Calu3 (cell line): ENCODE measurements at regions not wholly inside any gene's neighbourhood (a gene's known extent, or its start where the extent isn't known, plus 50 kb on each side); places are given as distances from the start of the nearest gene placed in this dataset.

ENCODE experiments used
- BruUV-seq: library from RNA; stranded (reverse); fragments of 400-500 nt; replicated peaks from 2 replicates; lab custom pipeline; 2021; lab: Mats Ljungman, UMichigan
- CTCF ChIA-PET: fragments of 300-600 bp; sonication (Branson Sonifier 250); formaldehyde crosslinking; loops from one replicate; lab custom pipeline; 2022; ENCODE audit warnings: antibody characterized with exemption; lab: Charles Lee
- DNase-seq: peaks from one replicate; pipeline ENCODE4 v3.0.0; 2022
- H3K27ac Mint-ChIP-seq: one replicate; pipeline ENCODE4 v1.8.0; 2022; ENCODE audit warnings: mixed read lengths; ENCODE audit not compliant: unreplicated experiment
- H3K27me3 Mint-ChIP-seq: one replicate; pipeline ENCODE4 v1.8.0; 2022; ENCODE audit warnings: mixed read lengths; ENCODE audit not compliant: unreplicated experiment
- H3K36me3 Mint-ChIP-seq: one replicate; pipeline ENCODE4 v1.8.0; 2022; ENCODE audit warnings: mild to moderate bottlenecking, moderate library complexity, mixed read lengths; ENCODE audit not compliant: insufficient read depth, unreplicated experiment
- H3K4me1 Mint-ChIP-seq: one replicate; pipeline ENCODE4 v1.8.0; 2022; ENCODE audit warnings: mild to moderate bottlenecking, low read depth, mixed read lengths; ENCODE audit not compliant: unreplicated experiment
- H3K4me3 Mint-ChIP-seq: one replicate; pipeline ENCODE4 v1.8.0; 2022; ENCODE audit warnings: mild to moderate bottlenecking, low read depth, moderate library complexity, mixed read lengths; ENCODE audit not compliant: unreplicated experiment
- H3K9me3 Mint-ChIP-seq: one replicate; pipeline ENCODE4 v1.8.0; 2022; ENCODE audit warnings: low read depth, mixed read lengths; ENCODE audit not compliant: unreplicated experiment
- intact Hi-C: fragments of 100-400 bp; cut with micrococcal nuclease; formaldehyde crosslinking; loops from one replicate; pipeline ENCODE4 v1.10.0; 2022; ENCODE audit not compliant: unreplicated experiment
- TF ChIP-seq, protein P1 (sequence below): fragments of 200-600 bp; IDR thresholded peaks from one replicate; pipeline ENCODE4 v1.8.0; 2022; ENCODE audit warnings: antibody characterized with exemption; ENCODE audit not compliant: unreplicated experiment

DNA sequence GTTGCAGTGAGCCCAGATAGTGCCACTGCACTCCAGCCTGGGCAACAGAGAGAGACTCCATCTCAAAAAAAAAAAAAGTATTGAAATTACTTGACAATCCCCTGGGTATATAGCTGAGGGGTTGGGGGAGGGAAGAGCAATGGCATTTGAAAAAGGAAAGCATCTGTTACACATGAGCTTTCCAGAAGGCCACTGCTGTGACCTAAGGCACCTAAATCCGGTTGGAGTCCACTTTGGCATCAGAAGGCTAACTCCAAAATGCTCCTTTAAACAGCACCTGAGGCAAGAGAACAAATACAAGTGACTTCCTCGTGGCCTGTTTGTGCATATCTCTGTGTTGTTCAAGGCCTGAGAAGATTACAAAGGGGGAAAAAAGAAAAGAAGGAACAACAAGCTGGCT lies 74.8 kb upstream of the PALS2 start:
- Mint-ChIP-seq H3K36me3 (no peaks in the 10 kb centered on the region), H3K27me3 (peaks cover 64% of the 10 kb centered on the region), H3K27ac (no peak overlapping the region), H3K9me3 (no peaks in the 10 kb centered on the region), H3K4me1 (no peaks in the 10 kb centered on the region), H3K4me3 (no peak overlapping the region)
- TF ChIP-seq, protein P1, sequence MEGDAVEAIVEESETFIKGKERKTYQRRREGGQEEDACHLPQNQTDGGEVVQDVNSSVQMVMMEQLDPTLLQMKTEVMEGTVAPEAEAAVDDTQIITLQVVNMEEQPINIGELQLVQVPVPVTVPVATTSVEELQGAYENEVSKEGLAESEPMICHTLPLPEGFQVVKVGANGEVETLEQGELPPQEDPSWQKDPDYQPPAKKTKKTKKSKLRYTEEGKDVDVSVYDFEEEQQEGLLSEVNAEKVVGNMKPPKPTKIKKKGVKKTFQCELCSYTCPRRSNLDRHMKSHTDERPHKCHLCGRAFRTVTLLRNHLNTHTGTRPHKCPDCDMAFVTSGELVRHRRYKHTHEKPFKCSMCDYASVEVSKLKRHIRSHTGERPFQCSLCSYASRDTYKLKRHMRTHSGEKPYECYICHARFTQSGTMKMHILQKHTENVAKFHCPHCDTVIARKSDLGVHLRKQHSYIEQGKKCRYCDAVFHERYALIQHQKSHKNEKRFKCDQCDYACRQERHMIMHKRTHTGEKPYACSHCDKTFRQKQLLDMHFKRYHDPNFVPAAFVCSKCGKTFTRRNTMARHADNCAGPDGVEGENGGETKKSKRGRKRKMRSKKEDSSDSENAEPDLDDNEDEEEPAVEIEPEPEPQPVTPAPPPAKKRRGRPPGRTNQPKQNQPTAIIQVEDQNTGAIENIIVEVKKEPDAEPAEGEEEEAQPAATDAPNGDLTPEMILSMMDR = no peak
- DNase-seq = no peak
- CTCF ChIA-PET = interaction anchor here (1.2 kb wide), 1 partner anchor 560 kb away, joined by 3 read pairs; no protein-coding TSS in a partner anchor
- intact Hi-C loops = no loop called here
- no TSS peak for BruUV-seq

DNA sequence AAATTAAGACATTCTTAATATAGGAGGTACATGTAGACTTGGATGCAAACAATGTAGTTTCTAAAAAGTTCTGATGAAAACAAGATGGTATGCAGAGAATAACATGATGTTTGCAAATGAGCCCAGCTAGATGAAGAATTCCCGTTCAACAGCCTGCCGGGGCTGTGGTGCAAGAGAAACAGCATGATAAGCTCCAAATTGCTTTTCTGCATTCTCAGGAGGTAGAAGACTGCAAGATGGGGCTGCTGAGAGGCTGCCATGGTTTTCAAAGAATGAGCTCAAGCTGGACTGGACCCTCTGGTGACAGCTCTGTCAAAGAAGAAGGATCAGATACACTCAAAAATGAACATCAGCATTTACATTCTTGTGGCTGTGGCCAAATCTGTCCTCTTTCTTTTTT lies 73.4 kb upstream of the PALS2 start:
- TF ChIP-seq, protein P1 = no peak
- intact Hi-C loops = no loop called here
- Mint-ChIP-seq H3K4me3 (no peak overlapping the region), H3K27me3 (peaks cover 50% of the 10 kb centered on the region), H3K27ac (no peak overlapping the region), H3K4me1 (no peaks in the 10 kb centered on the region), H3K9me3 (no peaks in the 10 kb centered on the region), H3K36me3 (no peaks in the 10 kb centered on the region)
- CTCF ChIA-PET = interaction anchor here (0.6 to 1.4 kb wide), 7 partner anchors 32 to 1718 kb away, joined by 3 to 5 read pairs (median 3); no protein-coding TSS in a partner anchor
- no TSS peak for BruUV-seq
- DNase-seq = no peak

DNA sequence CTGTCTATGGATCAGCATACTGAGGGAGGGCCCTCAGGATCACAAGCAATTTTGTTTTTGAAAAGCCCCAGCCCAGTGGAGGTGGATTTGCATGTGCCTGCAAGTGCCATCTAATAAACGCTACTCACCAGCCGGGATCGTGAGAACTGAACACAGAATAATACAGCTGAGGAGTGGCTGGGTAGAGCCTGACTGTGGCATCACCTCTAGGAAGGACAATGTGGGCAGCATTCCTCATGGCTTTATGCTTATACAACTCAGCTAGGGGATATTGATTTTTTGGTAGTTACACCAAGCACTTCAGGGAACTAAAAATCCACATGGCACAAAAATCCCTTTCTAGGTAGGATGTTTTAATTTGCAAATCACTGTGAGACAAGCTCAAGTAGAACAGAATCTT lies 72.7 kb upstream of the PALS2 start:
- CTCF ChIA-PET = interaction anchor here (0.7 to 1.4 kb wide), 2 partner anchors 75 to 124 kb away, joined by 3 read pairs; no protein-coding TSS in a partner anchor
- TF ChIP-seq, protein P1 = no peak

DNA sequence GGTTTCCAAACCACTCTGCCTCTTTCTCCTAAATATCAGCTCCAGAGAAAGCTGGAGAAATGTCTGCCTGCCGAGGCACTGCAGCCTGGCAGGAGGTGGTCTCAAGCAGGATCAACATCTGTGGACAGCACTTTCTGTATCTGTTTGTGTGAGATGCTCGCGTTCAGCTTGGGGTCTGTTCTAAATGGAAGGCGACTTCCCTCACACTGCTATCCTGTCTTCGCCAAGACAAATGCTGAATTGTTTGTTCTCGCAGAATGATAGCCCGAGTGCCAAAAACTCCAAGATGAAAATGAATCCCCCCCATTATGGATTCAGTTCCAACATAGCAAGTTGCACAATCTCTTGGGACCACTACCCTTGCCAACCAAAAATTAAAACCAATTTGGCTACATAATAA lies 72.2 kb upstream of the PALS2 start:
- Mint-ChIP-seq H3K27ac (no peak overlapping the region), H3K9me3 (no peaks in the 10 kb centered on the region), H3K4me3 (no peak overlapping the region), H3K27me3 (peaks cover 39% of the 10 kb centered on the region), H3K36me3 (no peaks in the 10 kb centered on the region), H3K4me1 (no peaks in the 10 kb centered on the region)
- no peak for DNase-seq
- no TSS peak for BruUV-seq
- CTCF ChIA-PET = interaction anchor here (0.6 kb wide), 1 partner anchor 12 kb away, joined by 4 read pairs; no protein-coding TSS in a partner anchor
- TF ChIP-seq, protein P1 = no peak
- intact Hi-C loops = no loop called here

More for the DNA sequence above, 72.7 kb upstream of the PALS2 start:
- no peaks in the 10 kb centered on the region for H3K9me3 Mint-ChIP-seq
- intact Hi-C loops = no loop called here
- no peak overlapping the region for H3K4me3 Mint-ChIP-seq
- DNase-seq = no peak
- peaks cover 43% of the 10 kb centered on the region for H3K27me3 Mint-ChIP-seq
- H3K27ac Mint-ChIP-seq = no peak overlapping the region
- H3K4me1 Mint-ChIP-seq = no peaks in the 10 kb centered on the region
- no TSS peak for BruUV-seq
- H3K36me3 Mint-ChIP-seq = no peaks in the 10 kb centered on the region
